Tibial nerve (tissue), 4 donors: ENCODE measurements at regions not wholly inside any gene's neighbourhood (a gene's known extent, or its start where the extent isn't known, plus 50 kb on each side); places are given as distances from the start of the nearest gene placed in this dataset.

Source experiments
- DNase-seq, 2 donors: peaks; one replicate each; pipeline ENCODE4 v3.0.0-alpha.2; 2019; ENCODE audit warnings: low spot score in 2 of 2
- H3K27ac ChIP-seq, 4 donors: fragments of 200-600 bp; sonication (generic) in 3 of 4; one replicate each; pipeline ENCODE4 v1.5.1; 2017 to 2019; ENCODE audit warnings: mild to moderate bottlenecking in 1 of 4
- H3K27me3 ChIP-seq, 2 donors: fragments of 200-600 bp; sonication (generic) in 1 of 2; one replicate each; pipeline versions ENCODE4 v1.5.1 to v1.6.0; 2017 to 2019
- H3K36me3 ChIP-seq, 3 donors: fragments of 200-600 bp; sonication (generic); one replicate each; pipeline ENCODE4 v1.5.1; 2018 to 2019
- H3K4me1 ChIP-seq, 4 donors: fragments of 200-600 bp; sonication (generic) in 3 of 4; one replicate each; pipeline ENCODE4 v1.5.1; 2017 to 2019
- H3K4me3 ChIP-seq, 4 donors: fragments of 200-600 bp; sonication (generic) in 3 of 4; one replicate each; pipeline ENCODE4 v1.5.1; 2017 to 2019; ENCODE audit warnings: mild to moderate bottlenecking in 1 of 4, moderate library complexity in 1 of 4
- H3K9me3 ChIP-seq, 4 donors: fragments of 200-600 bp; sonication (generic) in 3 of 4; one replicate each; pipeline ENCODE4 v1.5.1; 2017 to 2019
- CTCF ChIP-seq, 5 experiments: fragments of 200-600 bp in 3 of 5; fragments of 450-650 bp in 2 of 5; sonication (generic) in 3 of 5; IDR thresholded peaks; one replicate each; pipeline ENCODE4 v1.5.1; 2016 to 2019; ENCODE audit warnings: antibody characterized with exemption in 5 of 5, mild to moderate bottlenecking in 3 of 5, moderate library complexity in 2 of 5
- EP300 ChIP-seq, 2 donors: sonication (generic); formaldehyde crosslinking; IDR thresholded peaks; one replicate each; pipeline ENCODE4 v1.6.1; 2017; ENCODE audit warnings: antibody characterized with exemption in 2 of 2, mild to moderate bottlenecking in 1 of 2
- POLR2A ChIP-seq, 2 donors: fragments of 450-650 bp; IDR thresholded peaks; one replicate each; pipeline ENCODE4 v1.6.1; 2017; ENCODE audit warnings: antibody characterized with exemption in 2 of 2, mild to moderate bottlenecking in 2 of 2, moderate library complexity in 2 of 2
- WGBS, 2 donors: methylation state at CpG; one replicate each; pipeline ENCODE4 v1.1.5; 2018; 5-methylcytosine and 5-hydroxymethylcytosine counted together

GRCh38 chr14:54202288-54202687, 194.5 kb upstream of the CDKN3 start:
- H3K27me3 ChIP-seq, result no peaks in the 10 kb centered on the region
- no peak overlapping the region for H3K4me3 ChIP-seq
- 96% methylated on average over 6 of the region's 6 CpGs for WGBS, 2 donors
- no peak for DNase-seq
- no peaks in the 10 kb centered on the region for H3K36me3 ChIP-seq
- H3K4me1 ChIP-seq, result no peaks in the 10 kb centered on the region
- TF ChIP-seq CTCF (IDR thresholded peaks at IDR 0.05) (no peak), POLR2A (IDR thresholded peaks at IDR 0.05) (no peak), EP300 (IDR thresholded peaks at IDR 0.05) (no peak)
- no peak overlapping the region for H3K27ac ChIP-seq
- H3K9me3 ChIP-seq, result no peaks in the 10 kb centered on the region

GRCh38 chr14:54206516-54206915, 190.3 kb upstream of the CDKN3 start:
- 30 to 35% methylated on average over 1 of the region's 1 CpG for WGBS, 2 donors
- H3K9me3 ChIP-seq, result no peaks in the 10 kb centered on the region
- peaks cover 0 to 10% (median 0%) of the 10 kb centered on the region in 4 donors for H3K4me1 ChIP-seq
- no peaks in the 10 kb centered on the region for H3K36me3 ChIP-seq
- H3K27me3 ChIP-seq, result no peaks in the 10 kb centered on the region
- TF ChIP-seq CTCF (IDR thresholded peaks at IDR 0.05), result no peak
- TF ChIP-seq EP300 (IDR thresholded peaks at IDR 0.05), result no peak
- TF ChIP-seq POLR2A (IDR thresholded peaks at IDR 0.05), result no peak
- H3K4me3 ChIP-seq, result no peak overlapping the region
- no peak for DNase-seq
- no peak overlapping the region for H3K27ac ChIP-seq

- H3K27ac ChIP-seq, result no peak overlapping the region
- peaks cover 0 to 15% (median 0%) of the 10 kb centered on the region in 4 donors for H3K4me1 ChIP-seq
- WGBS, 2 donors, result 77 to 85% methylated on average over 2 of the region's 2 CpGs
- H3K4me3 ChIP-seq, result no peak overlapping the region
- no peaks in the 10 kb centered on the region for H3K36me3 ChIP-seq
- H3K9me3 ChIP-seq, result no peaks in the 10 kb centered on the region
- no peak for DNase-seq
- TF ChIP-seq POLR2A (IDR thresholded peaks at IDR 0.05), result no peak
- TF ChIP-seq EP300 (IDR thresholded peaks at IDR 0.05), result no peak
- TF ChIP-seq CTCF (IDR thresholded peaks at IDR 0.05), result no peak
- H3K27me3 ChIP-seq, result no peaks in the 10 kb centered on the region
These were observed 189.7 kb upstream of the CDKN3 start for GRCh38 chr14:54207075-54207474.

- H3K27ac ChIP-seq, result no peak overlapping the region
- no peak for DNase-seq
- no peak overlapping the region for H3K4me3 ChIP-seq
- H3K4me1 ChIP-seq, result peaks cover 0 to 18% (median 0%) of the 10 kb centered on the region in 4 donors
- H3K9me3 ChIP-seq, result no peaks in the 10 kb centered on the region
- H3K36me3 ChIP-seq, result no peaks in the 10 kb centered on the region
- TF ChIP-seq POLR2A (IDR thresholded peaks at IDR 0.05) (no peak), EP300 (IDR thresholded peaks at IDR 0.05) (no peak), CTCF (IDR thresholded peaks at IDR 0.05) (no peak)
- no peaks in the 10 kb centered on the region for H3K27me3 ChIP-seq
- WGBS, 2 donors, result 61 to 64% methylated on average over 6 of the region's 6 CpGs
These were observed 189.0 kb upstream of the CDKN3 start for GRCh38 chr14:54207476-54208462.

- no peak for DNase-seq
- Histone ChIP-seq H3K9me3 (no peaks in the 10 kb centered on the region), H3K27me3 (no peaks in the 10 kb centered on the region), H3K36me3 (no peaks in the 10 kb centered on the region), H3K4me1 (peaks cover 0 to 18% (median 0%) of the 10 kb centered on the region in 4 donors), H3K27ac (no peak overlapping the region), H3K4me3 (no peak overlapping the region)
- WGBS, 2 donors, result 55 to 61% methylated on average over 2 of the region's 2 CpGs
- TF ChIP-seq CTCF (IDR thresholded peaks at IDR 0.05) (no peak), EP300 (IDR thresholded peaks at IDR 0.05) (no peak), POLR2A (IDR thresholded peaks at IDR 0.05) (no peak)
These were observed 188.1 kb upstream of the CDKN3 start for GRCh38 chr14:54208751-54209150.
